Parathyroid adenoma (tissue), 2 donors: ENCODE measurements at regions not wholly inside any gene's neighbourhood (a gene's known extent, or its start where the extent isn't known, plus 50 kb on each side); places are given as distances from the start of the nearest gene placed in this dataset.
"Not testable (repeated sequence)": the region's sequence is repeated elsewhere in the genome, so short reads cannot be mapped to it uniquely, and the experiment has no call there.

Source experiments
- H2AFZ ChIP-seq: fragments of 300-600 bp; sonication (generic); one replicate; pipeline ENCODE4 v1.7.0; 2017; ENCODE audit warnings: antibody characterized with exemption, mild to moderate bottlenecking
- H3K27ac ChIP-seq: fragments of 300-600 bp; sonication (generic); one replicate; pipeline ENCODE4 v1.7.0; 2017
- H3K27me3 ChIP-seq: fragments of 300-600 bp; sonication (generic); one replicate; pipeline ENCODE4 v1.7.0; 2017; ENCODE audit warnings: low read length; ENCODE audit not compliant: control insufficient read depth, insufficient read depth
- H3K36me3 ChIP-seq: fragments of 300-600 bp; sonication (generic); one replicate; pipeline ENCODE4 v1.7.0; 2017; ENCODE audit warnings: low read length; ENCODE audit not compliant: control insufficient read depth, insufficient read depth
- H3K4me1 ChIP-seq: fragments of 300-600 bp; sonication (generic); one replicate; pipeline ENCODE4 v1.7.0; 2017; ENCODE audit warnings: control low read depth
- H3K4me2 ChIP-seq: fragments of 300-600 bp; sonication (generic); one replicate; pipeline ENCODE4 v1.7.0; 2017; ENCODE audit warnings: low read length
- H3K4me3 ChIP-seq: fragments of 300-600 bp; sonication (generic); one replicate; pipeline ENCODE4 v1.7.0; 2017; ENCODE audit warnings: low read depth, low read length
- H3K79me2 ChIP-seq: fragments of 300-600 bp; sonication (generic); one replicate; pipeline ENCODE4 v1.7.0; 2017; ENCODE audit warnings: control low read depth
- H3K9ac ChIP-seq: fragments of 300-600 bp; sonication (generic); one replicate; pipeline ENCODE4 v1.7.0; 2017; ENCODE audit warnings: mild to moderate bottlenecking
- H3K9me3 ChIP-seq: fragments of 300-600 bp; sonication (generic); one replicate; pipeline ENCODE4 v1.7.0; 2017; ENCODE audit warnings: low read length; ENCODE audit not compliant: control insufficient read depth
- CTCF ChIP-seq: fragments of 300-600 bp; sonication (generic); IDR thresholded peaks from one replicate; pipeline ENCODE4 v1.7.0; 2017; ENCODE audit warnings: antibody characterized with exemption, mild to moderate bottlenecking
- donor health status: primary hyperparathyroidism.

GRCh38 chr2:54052825-54053718 lies 62.3 kb upstream of the ACYP2 start:
- no peak overlapping the region for H3K9ac ChIP-seq
- H3K27ac ChIP-seq = no peak overlapping the region

GRCh38 chr2:54050445-54050844 lies 65.0 kb upstream of the ACYP2 start:
- Histone ChIP-seq H3K9me3 (no peaks in the 10 kb centered on the region), H3K9ac (no peak overlapping the region), H3K27me3 (no peaks in the 10 kb centered on the region), H3K36me3 (no peaks in the 10 kb centered on the region), H3K4me1 (no peaks in the 10 kb centered on the region), H3K4me3 (no peak overlapping the region), H3K79me2 (no peaks in the 10 kb centered on the region), H3K27ac (no peak overlapping the region), H2AFZ (no peak overlapping the region), H3K4me2 (no peak overlapping the region)
- no peak for TF ChIP-seq CTCF

More at GRCh38 chr2:54052825-54053718, 62.3 kb upstream of the ACYP2 start:
- H3K79me2 ChIP-seq = no peaks in the 10 kb centered on the region
- H3K4me3 ChIP-seq = no peak overlapping the region
- H3K4me2 ChIP-seq = no peak overlapping the region
- no peak overlapping the region for H2AFZ ChIP-seq
- TF ChIP-seq CTCF = no peak
- no peaks in the 10 kb centered on the region for H3K27me3 ChIP-seq
- H3K36me3 ChIP-seq = no peaks in the 10 kb centered on the region
- H3K9me3 ChIP-seq = no peaks in the 10 kb centered on the region
- H3K4me1 ChIP-seq = no peaks in the 10 kb centered on the region

GRCh38 chr2:54049365-54049764 lies 66.0 kb upstream of the ACYP2 start:
- no peaks in the 10 kb centered on the region for H3K79me2 ChIP-seq
- H3K9me3 ChIP-seq = no peaks in the 10 kb centered on the region
- no peak overlapping the region for H3K4me2 ChIP-seq
- H2AFZ ChIP-seq = no peak overlapping the region
- no peak for TF ChIP-seq CTCF
- H3K4me1 ChIP-seq = no peaks in the 10 kb centered on the region
- H3K27ac ChIP-seq = no peak overlapping the region
- no peaks in the 10 kb centered on the region for H3K27me3 ChIP-seq
- H3K36me3 ChIP-seq = no peaks in the 10 kb centered on the region
- no peak overlapping the region for H3K4me3 ChIP-seq
- H3K9ac ChIP-seq = no peak overlapping the region

- not testable (repeated sequence) for H3K9me3 ChIP-seq, H3K36me3 ChIP-seq, H3K79me2 ChIP-seq, H3K9ac ChIP-seq, H3K4me2 ChIP-seq, H3K4me3 ChIP-seq, H2AFZ ChIP-seq, H3K4me1 ChIP-seq, H3K27ac ChIP-seq, H3K27me3 ChIP-seq
Observed at GRCh38 chr2:54048896-54049295, 66.5 kb upstream of the ACYP2 start.

GRCh38 chr2:54048117-54048785 lies 67.2 kb upstream of the ACYP2 start:
- no peak for TF ChIP-seq CTCF
- H3K27me3 ChIP-seq = no peaks in the 10 kb centered on the region
- H3K79me2 ChIP-seq = no peaks in the 10 kb centered on the region
- H3K4me2 ChIP-seq = no peak overlapping the region
- no peak overlapping the region for H3K27ac ChIP-seq
- H3K36me3 ChIP-seq = no peaks in the 10 kb centered on the region
- no peak overlapping the region for H3K4me3 ChIP-seq
- no peaks in the 10 kb centered on the region for H3K4me1 ChIP-seq
- no peaks in the 10 kb centered on the region for H3K9me3 ChIP-seq
- no peak overlapping the region for H2AFZ ChIP-seq
- no peak overlapping the region for H3K9ac ChIP-seq
